ENCODE measurements at regions not wholly inside any gene's neighbourhood (a gene's known extent, or its start where the extent isn't known, plus 50 kb on each side); places are given as distances from the start of the nearest gene placed in this dataset.
"Not testable (repeated sequence)": the region's sequence is repeated elsewhere in the genome, so short reads cannot be mapped to it uniquely, and the experiment has no call there.

- no CpG with 5 or more reads among the region's 2 CpGs for WGBS (ENCODE audit: insufficient coverage, low lambda C conversion rate)
- H3K27me3 ChIP-seq (ENCODE audit: control insufficient read depth, insufficient read depth, low read length) = no peaks in the 10 kb centered on the region
- H3K4me3 ChIP-seq (ENCODE audit: low read length) = no peak overlapping the region
- DNase-seq = no peak
- no peak overlapping the region for H3K27ac ChIP-seq (ENCODE audit: low read length)
- no peaks in the 10 kb centered on the region for H3K9me3 ChIP-seq (ENCODE audit: control insufficient read depth, low read depth, low read length)
- no peaks in the 10 kb centered on the region for H3K36me3 ChIP-seq (ENCODE audit: control insufficient read depth, insufficient read depth, low read length)
- no peaks in the 10 kb centered on the region for H3K4me1 ChIP-seq (ENCODE audit: control insufficient read depth, insufficient read depth, low read length)
Measured at GRCh38 chr3:98701071-98701675, 62.0 kb upstream of the ST3GAL6 start.

- no peak for DNase-seq
- no peaks in the 10 kb centered on the region for H3K9me3 ChIP-seq (ENCODE audit: control insufficient read depth, low read depth, low read length)
- H3K4me3 ChIP-seq (ENCODE audit: low read length) = no peak overlapping the region
- no peaks in the 10 kb centered on the region for H3K27me3 ChIP-seq (ENCODE audit: control insufficient read depth, insufficient read depth, low read length)
- no peaks in the 10 kb centered on the region for H3K4me1 ChIP-seq (ENCODE audit: control insufficient read depth, insufficient read depth, low read length)
- H3K27ac ChIP-seq (ENCODE audit: low read length) = no peak overlapping the region
- no CpG with 5 or more reads among the region's 4 CpGs for WGBS (ENCODE audit: insufficient coverage, low lambda C conversion rate)
- H3K36me3 ChIP-seq (ENCODE audit: control insufficient read depth, insufficient read depth, low read length) = no peaks in the 10 kb centered on the region
Measured at GRCh38 chr3:98702166-98702565, 61.0 kb upstream of the ST3GAL6 start.

GRCh38 chr3:98705212-98705611, 57.9 kb upstream of the ST3GAL6 start:
- no peaks in the 10 kb centered on the region for H3K9me3 ChIP-seq (ENCODE audit: control insufficient read depth, low read depth, low read length)
- peaks cover 2% of the 10 kb centered on the region for H3K4me1 ChIP-seq (ENCODE audit: control insufficient read depth, insufficient read depth, low read length)
- DNase-seq = no peak
- H3K27ac ChIP-seq (ENCODE audit: low read length) = no peak overlapping the region
- no peak overlapping the region for H3K4me3 ChIP-seq (ENCODE audit: low read length)
- no peaks in the 10 kb centered on the region for H3K27me3 ChIP-seq (ENCODE audit: control insufficient read depth, insufficient read depth, low read length)
- 100% methylated on average over 1 of the region's 1 CpG for WGBS (ENCODE audit: insufficient coverage, low lambda C conversion rate)
- no peaks in the 10 kb centered on the region for H3K36me3 ChIP-seq (ENCODE audit: control insufficient read depth, insufficient read depth, low read length)

GRCh38 chr3:98705694-98706093, 57.4 kb upstream of the ST3GAL6 start:
- Histone ChIP-seq H3K9me3 (ENCODE audit: control insufficient read depth, low read depth, low read length) (no peaks in the 10 kb centered on the region), H3K27ac (ENCODE audit: low read length) (no peak overlapping the region), H3K36me3 (ENCODE audit: control insufficient read depth, insufficient read depth, low read length) (no peaks in the 10 kb centered on the region), H3K4me3 (ENCODE audit: low read length) (no peak overlapping the region), H3K4me1 (ENCODE audit: control insufficient read depth, insufficient read depth, low read length) (peaks cover 2% of the 10 kb centered on the region), H3K27me3 (ENCODE audit: control insufficient read depth, insufficient read depth, low read length) (no peaks in the 10 kb centered on the region)
- no CpG with 5 or more reads among the region's 1 CpG for WGBS (ENCODE audit: insufficient coverage, low lambda C conversion rate)
- no peak for DNase-seq

GRCh38 chr3:98708681-98709080, 54.5 kb upstream of the ST3GAL6 start:
- H3K9me3 ChIP-seq (ENCODE audit: control insufficient read depth, low read depth, low read length); H3K4me3 ChIP-seq (ENCODE audit: low read length); H3K4me1 ChIP-seq (ENCODE audit: control insufficient read depth, insufficient read depth, low read length); H3K27ac ChIP-seq (ENCODE audit: low read length); H3K27me3 ChIP-seq (ENCODE audit: control insufficient read depth, insufficient read depth, low read length); H3K36me3 ChIP-seq (ENCODE audit: control insufficient read depth, insufficient read depth, low read length): not testable (repeated sequence)
- 0% methylated on average over 1 of the region's 6 CpGs for WGBS (ENCODE audit: insufficient coverage, low lambda C conversion rate)
- peak in 1 of 2 donors; percentile 25 for DNase-seq

- H3K27me3 ChIP-seq (ENCODE audit: control insufficient read depth, insufficient read depth, low read length) = no peaks in the 10 kb centered on the region
- H3K36me3 ChIP-seq (ENCODE audit: control insufficient read depth, insufficient read depth, low read length) = no peaks in the 10 kb centered on the region
- no peak overlapping the region for H3K27ac ChIP-seq (ENCODE audit: low read length)
- no CpG with 5 or more reads among the region's 1 CpG for WGBS (ENCODE audit: insufficient coverage, low lambda C conversion rate)
- no peak for DNase-seq
- no peak overlapping the region for H3K4me3 ChIP-seq (ENCODE audit: low read length)
- H3K9me3 ChIP-seq (ENCODE audit: control insufficient read depth, low read depth, low read length) = no peaks in the 10 kb centered on the region
- H3K4me1 ChIP-seq (ENCODE audit: control insufficient read depth, insufficient read depth, low read length) = peaks cover 2% of the 10 kb centered on the region
Measured at GRCh38 chr3:98709441-98709840, 53.7 kb upstream of the ST3GAL6 start.

- no peak for DNase-seq
- WGBS (ENCODE audit: insufficient coverage, low lambda C conversion rate) = no CpG with 5 or more reads among the region's 3 CpGs
- no peak overlapping the region for H3K27ac ChIP-seq (ENCODE audit: low read length)
- H3K4me1 ChIP-seq (ENCODE audit: control insufficient read depth, insufficient read depth, low read length) = peaks cover 2% of the 10 kb centered on the region
- H3K4me3 ChIP-seq (ENCODE audit: low read length) = no peak overlapping the region
- no peaks in the 10 kb centered on the region for H3K9me3 ChIP-seq (ENCODE audit: control insufficient read depth, low read depth, low read length)
- no peaks in the 10 kb centered on the region for H3K27me3 ChIP-seq (ENCODE audit: control insufficient read depth, insufficient read depth, low read length)
- no peaks in the 10 kb centered on the region for H3K36me3 ChIP-seq (ENCODE audit: control insufficient read depth, insufficient read depth, low read length)
Measured at GRCh38 chr3:98710067-98710659, 53.0 kb upstream of the ST3GAL6 start.

GRCh38 chr3:98711426-98711825, 51.7 kb upstream of the ST3GAL6 start:
- no peak for DNase-seq
- no peaks in the 10 kb centered on the region for H3K27me3 ChIP-seq (ENCODE audit: control insufficient read depth, insufficient read depth, low read length)
- H3K9me3 ChIP-seq (ENCODE audit: control insufficient read depth, low read depth, low read length) = no peaks in the 10 kb centered on the region
- WGBS (ENCODE audit: insufficient coverage, low lambda C conversion rate) = no CpG with 5 or more reads among the region's 2 CpGs
- peaks cover 2% of the 10 kb centered on the region for H3K4me1 ChIP-seq (ENCODE audit: control insufficient read depth, insufficient read depth, low read length)
- no peak overlapping the region for H3K27ac ChIP-seq (ENCODE audit: low read length)
- H3K36me3 ChIP-seq (ENCODE audit: control insufficient read depth, insufficient read depth, low read length) = no peaks in the 10 kb centered on the region
- no peak overlapping the region for H3K4me3 ChIP-seq (ENCODE audit: low read length)

- no peaks in the 10 kb centered on the region for H3K27me3 ChIP-seq (ENCODE audit: control insufficient read depth, insufficient read depth, low read length)
- no peak overlapping the region for H3K27ac ChIP-seq (ENCODE audit: low read length)
- WGBS (ENCODE audit: insufficient coverage, low lambda C conversion rate) = 100% methylated on average over 5 of the region's 6 CpGs
- H3K4me1 ChIP-seq (ENCODE audit: control insufficient read depth, insufficient read depth, low read length) = peaks cover 2% of the 10 kb centered on the region
- no peaks in the 10 kb centered on the region for H3K36me3 ChIP-seq (ENCODE audit: control insufficient read depth, insufficient read depth, low read length)
- H3K9me3 ChIP-seq (ENCODE audit: control insufficient read depth, low read depth, low read length) = no peaks in the 10 kb centered on the region
- no peak overlapping the region for H3K4me3 ChIP-seq (ENCODE audit: low read length)
- no peak for DNase-seq
Measured at GRCh38 chr3:98712726-98713125, 50.4 kb upstream of the ST3GAL6 start.

GRCh38 chr3:98713332-98713731, 49.8 kb upstream of the ST3GAL6 start:
- 100% methylated on average over 1 of the region's 5 CpGs for WGBS (ENCODE audit: insufficient coverage, low lambda C conversion rate)

More at GRCh38 chr3:98713332-98713731, 49.8 kb upstream of the ST3GAL6 start:
- H3K4me3 ChIP-seq (ENCODE audit: low read length); H3K36me3 ChIP-seq (ENCODE audit: control insufficient read depth, insufficient read depth, low read length); H3K4me1 ChIP-seq (ENCODE audit: control insufficient read depth, insufficient read depth, low read length); H3K27ac ChIP-seq (ENCODE audit: low read length); H3K27me3 ChIP-seq (ENCODE audit: control insufficient read depth, insufficient read depth, low read length); H3K9me3 ChIP-seq (ENCODE audit: control insufficient read depth, low read depth, low read length); DNase-seq: not testable (repeated sequence)
